HCT116 (cell line): ENCODE measurements at regions not wholly inside any gene's neighbourhood (a gene's known extent, or its start where the extent isn't known, plus 50 kb on each side); places are given as distances from the start of the nearest gene placed in this dataset.

ENCODE experiments used
- ATF3 ChIP-seq: IDR thresholded peaks from 2 replicates; pipeline ENCODE4 v1.6.1; 2012
- CBX3 ChIP-seq: IDR thresholded peaks from 2 replicates; pipeline ENCODE4 v1.6.1; 2012; ENCODE audit warnings: low read depth
- CEBPB ChIP-seq: IDR thresholded peaks from 2 replicates; pipeline ENCODE4 v1.6.1; 2012; ENCODE audit warnings: low read depth
- FOSL1 ChIP-seq: IDR thresholded peaks from 2 replicates; pipeline ENCODE4 v1.6.1; 2012; ENCODE audit warnings: low read depth
- POLR2A ChIP-seq: IDR thresholded peaks from 2 replicates; pipeline ENCODE4 v1.7.0; 2011; ENCODE audit warnings: borderline replicate concordance; ENCODE audit not compliant: insufficient read depth, insufficient read length; ENCODE audit errors: extremely low read depth

GRCh38 chr4:125770814-125771398 is 456.2 kb downstream of the FAT4 start:
- TF ChIP-seq ATF3 (no peak), CBX3 (no peak), CEBPB (no peak), FOSL1 (no peak), POLR2A (no peak)
